CD4-positive, alpha-beta T cell treated with Interleukin-6 for 4 hours (primary cell): ENCODE measurements at regions not wholly inside any gene's neighbourhood (a gene's known extent, or its start where the extent isn't known, plus 50 kb on each side); places are given as distances from the start of the nearest gene placed in this dataset.

ENCODE experiments used
- DNase-seq: peaks from one replicate; pipeline ENCODE4 v3.0.0-alpha.2; 2020; ENCODE audit warnings: mixed read lengths

DNA sequence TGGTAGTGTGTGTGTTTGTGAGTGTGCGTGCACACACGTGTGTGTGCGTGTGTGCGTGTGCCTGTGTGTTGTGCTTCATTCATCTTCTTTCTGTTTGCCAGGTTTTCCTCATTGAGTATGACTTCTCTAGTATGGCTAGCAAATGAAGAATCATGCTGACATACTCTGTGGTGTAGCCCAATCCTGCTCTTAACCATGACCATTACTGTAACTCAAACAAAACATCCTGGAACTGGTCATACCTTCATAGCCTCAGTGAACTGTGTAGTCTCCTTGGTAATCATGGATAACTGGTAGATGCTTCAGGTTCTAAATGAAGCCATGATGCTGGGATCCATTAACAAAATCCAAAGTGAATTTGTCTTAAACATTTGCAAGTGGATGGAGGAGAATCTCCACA lies 1117.7 kb downstream of the BCL11B start:
- no peak for DNase-seq

DNA sequence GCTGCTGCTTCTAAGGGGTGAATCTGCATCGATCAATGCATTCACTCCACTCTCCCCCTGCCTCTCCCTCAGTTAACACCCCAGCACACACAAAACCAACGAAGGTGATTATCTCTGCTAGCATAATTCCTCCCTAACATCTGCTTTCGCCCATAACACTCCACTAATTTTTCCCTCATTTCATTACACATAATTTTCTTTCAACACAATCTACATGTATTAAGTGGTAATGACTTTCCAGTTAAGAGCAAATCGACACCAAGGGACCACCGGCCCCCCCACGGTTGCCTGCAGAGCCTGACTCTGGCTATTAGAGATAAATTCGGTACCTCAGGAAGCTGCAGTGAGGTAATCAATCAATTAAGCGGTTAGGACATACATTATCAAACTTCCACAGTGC lies 1115.6 kb downstream of the BCL11B start:
- DNase-seq, result no peak

DNA sequence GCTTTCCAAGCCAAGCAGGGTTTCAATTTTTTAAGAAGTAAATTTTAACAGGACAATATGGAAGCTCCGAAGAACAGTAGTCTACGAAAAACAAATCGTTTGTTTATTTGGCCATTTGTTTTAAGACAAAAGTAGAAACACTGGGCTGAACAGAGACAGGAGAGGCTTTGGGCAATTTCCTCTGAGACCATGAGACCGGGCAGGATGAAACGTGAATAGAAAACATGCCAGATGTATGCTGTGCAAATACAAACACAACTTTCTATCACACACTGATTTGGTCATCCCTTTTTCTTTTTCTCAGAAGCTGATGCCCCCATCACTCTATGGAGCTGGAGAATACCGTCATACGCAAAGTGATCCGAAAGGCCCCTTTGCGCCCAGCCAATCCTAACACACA lies 1111.1 kb downstream of the BCL11B start:
- DNase-seq, result no peak

GRCh38 chr14:98161356-98161755 lies 1110.6 kb downstream of the BCL11B start:
- DNase-seq, result no peak

GRCh38 chr14:98162856-98163805 lies 1108.9 kb downstream of the BCL11B start:
- no peak for DNase-seq

DNA sequence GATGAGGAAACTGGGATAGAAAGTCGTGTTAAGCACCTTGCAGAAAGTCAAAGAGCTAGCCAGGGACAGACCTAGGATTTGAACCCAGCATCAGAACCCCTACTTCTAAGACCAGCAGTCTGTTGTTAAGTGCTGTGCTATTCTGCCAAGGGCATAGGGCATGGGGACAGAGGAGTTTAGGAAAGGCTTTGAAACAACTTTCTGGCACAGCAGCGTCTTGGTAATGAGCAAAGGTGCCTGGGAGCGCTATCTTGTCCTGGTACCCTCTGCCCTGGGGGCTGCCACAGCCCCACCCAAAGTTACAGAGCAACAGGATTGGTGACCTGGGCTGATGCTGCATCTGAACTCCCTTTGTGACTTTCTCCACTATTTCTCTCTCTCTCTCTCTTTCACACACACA lies 1108.1 kb downstream of the BCL11B start:
- DNase-seq, result no peak

- no peak for DNase-seq
Measured at GRCh38 chr14:98165976-98166375, 1106.0 kb downstream of the BCL11B start.

DNA sequence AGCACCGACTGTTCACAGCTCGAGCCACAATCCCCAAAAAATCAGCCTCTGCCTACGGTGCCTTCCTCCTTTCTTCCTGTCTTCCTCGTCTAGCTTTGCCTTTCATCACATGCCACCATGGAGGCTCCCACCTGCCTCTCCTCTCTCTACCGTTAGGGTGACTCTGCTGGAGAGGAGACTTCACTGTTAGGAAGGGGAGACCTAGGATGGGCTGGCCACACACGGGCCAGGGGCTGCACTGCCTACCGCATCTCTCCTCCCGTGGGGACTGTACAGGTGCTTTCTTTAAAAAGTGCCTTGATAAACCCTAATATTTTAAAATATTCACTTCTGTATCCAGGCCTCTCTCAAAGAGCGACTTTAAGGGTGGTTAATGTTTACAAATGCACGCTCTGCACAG lies 1104.7 kb downstream of the BCL11B start:
- peak; percentile 24 for DNase-seq

DNA sequence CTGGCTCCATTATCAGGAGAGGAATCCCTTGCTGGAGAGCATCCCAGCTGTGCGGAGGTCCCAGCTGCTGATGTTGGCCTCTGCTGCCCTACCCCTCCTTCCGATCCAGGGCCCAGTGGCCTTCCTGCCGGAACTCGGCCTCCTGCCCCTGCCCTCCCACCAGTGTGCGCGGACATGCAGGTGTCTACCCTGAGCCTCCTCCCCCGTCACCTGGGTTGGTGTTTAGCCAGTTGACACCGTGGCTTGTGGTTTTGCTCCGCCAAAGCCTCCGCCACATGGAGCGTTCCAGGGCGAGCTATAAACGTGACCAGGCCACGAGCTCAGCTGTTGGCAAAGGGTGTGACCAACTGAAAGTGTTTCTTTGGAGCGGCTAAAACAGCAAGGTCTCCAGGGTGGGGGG lies 1104.3 kb downstream of the BCL11B start:
- peak; percentile 63 for DNase-seq

GRCh38 chr14:98168211-98168985 lies 1103.6 kb downstream of the BCL11B start:
- DNase-seq, result peak; percentile 38

DNA sequence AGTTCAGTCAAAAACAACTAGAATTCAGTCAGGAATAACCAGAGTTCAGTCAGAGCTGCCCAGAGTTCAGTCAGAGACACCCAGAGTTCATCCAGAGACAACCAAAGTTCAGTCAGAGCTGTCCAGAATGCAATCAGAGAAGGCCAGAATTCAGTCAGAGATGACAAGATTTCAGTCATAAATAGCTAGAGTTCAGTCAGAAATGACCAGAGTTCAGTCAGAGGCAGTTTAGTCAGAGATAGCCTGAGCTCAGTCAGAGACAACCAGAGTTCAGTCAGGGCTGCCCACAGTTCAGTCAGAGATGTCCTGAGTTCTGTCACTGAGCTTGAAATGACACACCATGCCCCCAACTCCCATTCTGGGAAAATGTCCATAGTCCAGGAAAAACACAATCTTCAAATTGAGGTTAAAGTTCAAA lies 1102.8 kb downstream of the BCL11B start:
- peak; percentile 19 for DNase-seq

GRCh38 chr14:98170575-98170974 lies 1101.4 kb downstream of the BCL11B start:
- DNase-seq, result no peak

GRCh38 chr14:98171654-98172053 lies 1100.3 kb downstream of the BCL11B start:
- peak; percentile 23 for DNase-seq

DNA sequence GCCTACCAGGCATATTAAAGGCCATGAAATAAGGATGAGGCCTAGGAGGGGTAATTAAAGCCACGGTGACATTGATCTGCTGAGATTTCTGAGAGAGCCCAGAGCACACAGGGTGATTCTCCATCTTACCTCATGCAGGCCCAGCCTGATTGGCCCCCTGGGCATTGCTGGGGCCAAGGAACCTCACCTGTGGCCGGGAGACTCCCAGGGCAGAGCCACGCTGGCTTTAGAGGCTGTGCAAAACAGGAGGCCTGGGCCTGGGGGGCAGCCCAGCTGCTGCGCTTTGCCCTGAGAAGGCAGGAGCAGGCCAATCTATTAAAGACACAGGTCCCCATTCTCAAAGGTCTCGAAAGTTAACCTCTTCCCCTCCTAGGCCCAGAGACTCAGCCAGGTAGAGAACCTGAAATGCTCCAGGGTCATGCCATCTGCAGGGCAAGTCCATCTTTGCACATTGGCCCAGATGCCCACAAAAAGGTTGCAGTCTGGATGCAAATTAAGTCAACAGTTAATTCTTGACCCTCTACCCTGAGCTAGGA lies 1099.7 kb downstream of the BCL11B start:
- peak; percentile 18 for DNase-seq

DNA sequence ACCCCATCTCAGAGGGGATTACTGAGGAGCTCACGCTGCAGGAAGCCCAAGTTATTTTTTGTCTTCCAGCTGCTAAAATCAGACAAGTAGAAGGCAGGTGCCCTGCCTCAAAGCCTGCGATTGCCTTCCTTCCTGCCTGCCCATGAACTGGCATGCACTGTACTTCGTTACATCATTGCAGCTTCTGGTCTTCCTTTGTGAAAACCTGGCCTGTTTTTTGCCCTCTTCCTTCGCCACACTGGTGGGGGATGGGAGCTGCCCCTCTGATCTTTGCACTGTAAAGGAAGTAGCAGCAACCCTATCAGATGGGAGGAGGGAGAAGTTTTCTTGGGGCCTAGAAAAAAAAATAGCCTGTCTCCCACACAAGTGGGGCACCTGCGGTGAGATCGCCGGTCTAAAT lies 1098.7 kb downstream of the BCL11B start:
- DNase-seq, result peak; percentile 93

GRCh38 chr14:98174041-98174440 lies 1098.0 kb downstream of the BCL11B start:
- DNase-seq, result peak; percentile 36

DNA sequence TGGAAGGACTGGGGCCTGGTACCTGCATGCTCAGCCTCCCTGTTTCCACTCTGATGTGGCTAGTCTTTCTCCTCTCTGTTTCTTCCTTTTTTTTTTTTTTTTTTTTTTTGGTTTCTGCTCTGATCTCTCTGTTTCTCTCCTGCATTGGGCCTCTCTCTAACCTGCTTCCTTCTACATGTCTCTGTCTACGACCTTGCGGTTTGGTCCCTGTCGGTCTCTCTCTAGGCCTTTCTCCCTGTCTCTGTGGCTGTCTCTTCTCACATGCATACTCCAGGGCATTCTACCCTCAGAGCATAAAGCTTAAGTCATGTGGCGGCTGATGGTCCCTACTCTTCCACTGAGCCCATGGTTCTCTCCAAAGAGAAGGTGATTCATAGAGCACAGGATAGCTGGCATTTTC lies 1096.6 kb downstream of the BCL11B start:
- DNase-seq, result peak; percentile 56

DNA sequence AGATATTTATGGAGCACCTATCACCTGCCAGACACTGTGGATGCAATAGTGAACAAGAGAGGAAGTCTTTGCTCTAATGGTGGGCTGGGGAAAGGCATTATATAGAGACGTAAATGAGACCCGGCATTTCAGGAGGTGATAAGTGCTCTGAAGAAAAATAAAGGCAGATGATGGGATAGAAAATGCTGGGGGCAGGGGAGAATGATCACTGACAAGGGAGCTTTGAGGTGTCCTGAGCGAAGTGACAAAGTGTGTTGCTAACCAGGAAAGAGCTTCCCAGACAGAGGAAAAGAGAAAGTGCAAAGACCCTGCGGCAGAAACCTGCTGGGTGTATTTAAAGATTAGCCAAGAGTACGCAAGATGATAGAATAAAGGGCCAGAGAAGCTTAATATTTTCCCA lies 1096.1 kb downstream of the BCL11B start:
- DNase-seq, result no peak

DNA sequence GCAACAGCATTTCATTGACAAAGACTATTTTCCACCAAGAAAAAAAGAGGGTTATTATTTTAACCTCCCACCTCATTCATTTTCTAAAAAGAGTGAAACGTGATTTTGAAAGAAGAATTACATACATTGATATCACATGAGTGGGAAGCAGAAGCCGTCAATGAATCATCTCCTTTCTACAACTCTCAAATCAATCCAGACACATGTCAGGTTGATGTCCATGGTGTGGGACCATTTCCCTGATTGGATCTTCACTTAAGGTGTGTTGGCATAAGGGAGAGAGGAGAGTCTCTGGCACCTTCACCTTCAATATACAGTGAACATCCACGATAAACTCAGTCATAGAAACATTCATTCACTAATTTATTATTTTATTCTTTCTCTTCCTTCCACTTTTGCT lies 1095.1 kb downstream of the BCL11B start:
- DNase-seq, result no peak

- DNase-seq, result peak; percentile 56
Measured at GRCh38 chr14:98177551-98177950, 1094.4 kb downstream of the BCL11B start.

- DNase-seq, result no peak
Measured at GRCh38 chr14:98181241-98181640, 1090.8 kb downstream of the BCL11B start.

- DNase-seq, result peak; percentile 41
Measured at GRCh38 chr14:98181768-98182167, 1090.2 kb downstream of the BCL11B start.

- peak; percentile 68 for DNase-seq
Measured at GRCh38 chr14:98182393-98183055, 1089.5 kb downstream of the BCL11B start.
